ENCODE measurements at regions not wholly inside any gene's neighbourhood (a gene's known extent, or its start where the extent isn't known, plus 50 kb on each side); places are given as distances from the start of the nearest gene placed in this dataset.

DNA sequence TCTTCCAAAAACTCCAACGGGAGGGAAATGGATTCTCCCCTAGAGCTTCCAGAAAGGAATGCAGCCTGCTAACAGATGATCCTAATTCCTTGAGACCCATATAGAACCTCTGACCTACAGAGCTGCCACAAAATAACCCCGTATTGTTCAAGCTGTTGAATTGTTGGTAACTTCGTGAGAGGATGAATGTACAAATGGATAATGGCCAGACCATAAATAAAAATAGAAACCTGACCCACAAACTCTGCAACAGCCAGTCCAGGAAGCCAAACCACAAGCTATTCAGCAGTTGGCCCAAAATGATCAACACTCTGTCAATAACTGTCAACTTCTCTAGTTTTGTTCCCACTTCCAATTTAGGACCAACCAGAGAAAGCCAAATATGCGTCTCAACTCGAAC lies 414.0 kb upstream of the ZNF717 start:
- no peak overlapping the region for H3K4me3 Mint-ChIP-seq
- no peak for ATAC-seq (replicated peaks)
- no peaks in the 10 kb centered on the region for H3K36me3 Mint-ChIP-seq (ENCODE audit: insufficient read depth)
- peaks cover 12 to 16% of the 10 kb centered on the region in 2 donors for H3K9me3 Mint-ChIP-seq
- no peaks in the 10 kb centered on the region for H3K27me3 Mint-ChIP-seq
- no peak for DNase-seq
- no peak overlapping the region for H3K27ac Mint-ChIP-seq
- no peaks in the 10 kb centered on the region for H3K4me1 Mint-ChIP-seq (ENCODE audit: low read depth in 2 of 2)

DNA sequence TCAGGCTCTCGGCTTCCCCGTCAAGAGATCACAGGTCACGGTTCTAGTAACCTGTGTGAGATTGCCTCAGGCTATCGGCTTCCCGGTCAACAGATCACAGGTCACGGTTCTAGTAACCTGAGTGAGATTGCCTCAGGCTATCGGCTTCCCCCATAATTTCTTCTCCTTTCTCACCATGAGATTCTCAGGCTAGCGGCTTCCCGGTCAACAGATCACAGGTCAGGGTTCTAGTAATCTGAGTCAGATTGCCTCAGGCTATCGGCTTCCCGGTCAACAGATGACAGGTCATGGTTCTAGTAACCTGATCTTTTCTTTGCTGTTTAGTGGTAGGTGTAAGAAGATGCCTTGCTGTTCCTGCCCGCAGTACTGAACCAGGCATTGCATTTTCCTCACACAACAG lies 418.2 kb upstream of the ZNF717 start:
- no peak overlapping the region for H3K4me3 Mint-ChIP-seq
- ATAC-seq (replicated peaks): no peak

DNA sequence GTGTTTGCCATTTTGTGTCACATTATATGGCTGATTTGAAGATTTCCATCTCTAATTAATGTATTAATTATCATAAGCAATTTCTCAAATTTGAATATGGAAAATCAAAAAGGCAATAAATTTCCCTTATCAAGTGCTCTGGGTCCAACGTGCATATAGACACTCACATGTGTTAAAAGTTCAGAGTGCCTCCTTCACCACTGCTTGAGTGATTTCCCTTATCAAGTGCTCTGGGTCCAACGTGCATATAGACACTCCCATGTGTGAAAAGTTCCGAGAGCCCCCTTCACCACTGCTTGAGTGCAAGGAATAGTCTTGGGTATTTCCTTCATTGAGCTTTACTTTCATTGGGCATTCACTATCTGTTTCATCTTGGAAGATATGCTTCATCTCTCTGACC lies 421.0 kb upstream of the ZNF717 start:
- H3K4me3 Mint-ChIP-seq: no peak overlapping the region
- H3K4me1 Mint-ChIP-seq (ENCODE audit: low read depth in 2 of 2): no peaks in the 10 kb centered on the region
- DNase-seq (no peak), ATAC-seq (replicated peaks) (no peak)
- H3K36me3 Mint-ChIP-seq (ENCODE audit: insufficient read depth): no peaks in the 10 kb centered on the region
- H3K27me3 Mint-ChIP-seq: no peaks in the 10 kb centered on the region
- H3K27ac Mint-ChIP-seq: no peak overlapping the region
- H3K9me3 Mint-ChIP-seq: peaks cover 11 to 37% of the 10 kb centered on the region in 2 donors

More for the DNA sequence above, 418.2 kb upstream of the ZNF717 start:
- Mint-ChIP-seq H3K4me1 (ENCODE audit: low read depth in 2 of 2) (no peaks in the 10 kb centered on the region), H3K36me3 (ENCODE audit: insufficient read depth) (no peaks in the 10 kb centered on the region), H3K27ac (no peak overlapping the region), H3K27me3 (no peaks in the 10 kb centered on the region), H3K9me3 (peaks cover 13 to 25% of the 10 kb centered on the region in 2 donors)
- no peak for DNase-seq

DNA sequence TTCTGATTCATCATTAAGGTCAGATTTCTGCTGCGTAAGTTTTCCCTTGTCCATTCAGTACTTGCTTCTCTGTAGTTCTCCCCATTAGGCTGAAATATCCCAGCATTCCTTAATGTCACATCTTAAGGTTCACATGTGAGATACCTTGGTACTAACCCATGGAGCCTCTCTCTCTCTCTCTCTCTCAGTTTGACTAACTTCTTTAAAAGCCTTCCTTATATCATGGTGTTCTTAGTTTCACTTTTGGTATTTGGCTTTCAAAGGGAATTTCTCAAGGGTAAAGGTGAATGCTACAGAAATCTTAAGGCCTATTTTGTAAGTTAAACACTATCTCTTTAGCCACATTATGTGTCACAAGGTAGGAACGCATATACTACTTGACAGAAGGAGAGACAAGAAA lies 427.3 kb upstream of the ZNF717 start:
- no peak overlapping the region for H3K27ac Mint-ChIP-seq
- ATAC-seq (replicated peaks) (no peak), DNase-seq (no peak)
- no peaks in the 10 kb centered on the region for H3K4me1 Mint-ChIP-seq (ENCODE audit: low read depth in 2 of 2)
- H3K27me3 Mint-ChIP-seq: no peaks in the 10 kb centered on the region
- peaks cover 19% of the 10 kb centered on the region in 2 donors for H3K9me3 Mint-ChIP-seq
- no peaks in the 10 kb centered on the region for H3K36me3 Mint-ChIP-seq (ENCODE audit: insufficient read depth)
- no peak overlapping the region for H3K4me3 Mint-ChIP-seq

DNA sequence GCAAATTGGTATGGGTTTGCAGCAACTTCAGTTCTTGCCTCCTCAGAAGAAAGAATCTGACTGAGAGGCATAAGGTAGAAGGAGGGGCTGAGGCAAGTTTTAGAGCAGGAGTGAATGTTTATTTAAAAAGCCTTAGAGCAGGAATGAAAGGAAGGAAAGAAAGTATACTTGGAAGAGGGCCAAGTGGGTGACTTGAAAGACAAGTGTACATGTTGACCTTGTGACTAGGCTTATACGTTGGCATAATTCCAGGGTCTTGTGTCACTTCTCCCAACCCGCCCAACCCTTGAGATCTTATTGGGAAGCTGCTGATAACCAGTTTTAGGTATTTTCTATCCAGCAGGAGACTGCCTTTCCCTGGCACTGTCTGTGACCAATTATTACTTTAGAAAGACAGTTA lies 436.9 kb upstream of the ZNF717 start:
- H3K27ac Mint-ChIP-seq: no peak overlapping the region
- no peaks in the 10 kb centered on the region for H3K36me3 Mint-ChIP-seq (ENCODE audit: insufficient read depth)
- H3K9me3 Mint-ChIP-seq: peaks cover 5 to 14% of the 10 kb centered on the region in 2 donors
- no peak overlapping the region for H3K4me3 Mint-ChIP-seq
- no peaks in the 10 kb centered on the region for H3K4me1 Mint-ChIP-seq (ENCODE audit: low read depth in 2 of 2)
- no peaks in the 10 kb centered on the region for H3K27me3 Mint-ChIP-seq
- DNase-seq (no peak), ATAC-seq (replicated peaks) (no peak)

DNA sequence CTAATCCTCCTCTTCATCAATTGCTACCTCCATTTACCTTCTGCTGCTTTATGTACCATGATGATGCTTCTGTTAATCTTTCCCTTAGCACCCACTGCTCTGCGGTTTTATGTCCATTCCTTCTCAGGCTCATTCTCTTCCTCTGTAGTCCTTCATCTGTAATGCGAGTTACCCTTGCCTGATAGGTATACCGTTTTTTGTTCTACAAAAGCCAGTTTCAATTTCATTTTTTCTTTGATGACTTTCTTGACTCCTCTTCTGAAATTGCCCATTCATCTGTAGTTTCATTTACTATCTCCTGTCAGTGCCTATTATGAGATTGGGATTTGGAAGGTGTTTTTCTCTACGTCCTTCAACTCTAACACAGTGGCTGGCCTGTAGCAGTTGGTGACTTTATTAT lies 445.9 kb upstream of the ZNF717 start:
- H3K9me3 Mint-ChIP-seq: peaks cover 12 to 14% of the 10 kb centered on the region in 2 donors

DNA sequence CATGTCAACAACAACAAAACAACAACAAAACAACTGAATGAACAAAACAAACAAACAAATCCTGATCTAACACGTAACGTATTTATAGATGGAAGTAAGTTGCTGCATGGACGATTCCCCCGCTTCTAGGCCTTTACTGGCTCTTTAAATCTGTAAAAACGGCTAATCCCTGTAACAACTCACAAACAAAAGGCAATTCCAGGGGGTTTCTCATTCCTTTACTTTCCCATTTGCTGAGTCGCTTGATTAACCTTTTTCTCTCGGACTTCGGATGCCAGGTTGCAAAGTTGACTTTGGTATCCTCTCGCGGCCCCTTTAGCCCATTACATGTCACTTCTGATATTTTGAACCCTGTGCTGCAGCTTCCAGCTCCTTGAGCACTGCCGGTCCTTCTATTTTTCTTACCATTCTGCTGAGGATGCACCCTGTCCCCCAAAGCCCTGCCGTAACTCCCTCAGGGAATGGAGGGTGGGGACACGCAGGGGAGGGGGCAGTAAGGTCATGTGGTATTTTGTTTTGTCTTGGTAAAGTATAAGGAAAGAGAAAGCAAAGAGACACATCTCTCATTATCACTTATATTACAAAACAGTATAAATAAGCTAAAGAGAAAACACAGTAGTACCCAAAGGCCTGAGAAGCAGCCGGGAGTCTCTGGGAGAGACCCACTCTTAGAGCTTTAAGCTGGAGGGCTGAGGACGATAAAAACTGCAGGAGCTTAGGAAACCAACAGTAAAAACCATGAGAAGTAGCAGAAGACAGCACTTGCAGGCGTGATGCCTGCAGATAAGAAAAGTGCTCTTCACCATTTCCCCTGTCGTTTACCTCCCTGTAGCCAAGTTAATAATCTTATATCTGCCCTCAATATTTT lies 457.8 kb upstream of the ZNF717 start:
- H3K27ac Mint-ChIP-seq: no peak overlapping the region
- ATAC-seq (replicated peaks) (no peak), DNase-seq (no peak)
- H3K27me3 Mint-ChIP-seq: no peaks in the 10 kb centered on the region
- no peaks in the 10 kb centered on the region for H3K36me3 Mint-ChIP-seq (ENCODE audit: insufficient read depth)
- peaks cover 8 to 9% of the 10 kb centered on the region in 2 donors for H3K9me3 Mint-ChIP-seq
- H3K4me1 Mint-ChIP-seq (ENCODE audit: low read depth in 2 of 2): no peaks in the 10 kb centered on the region
- no peak overlapping the region for H3K4me3 Mint-ChIP-seq

More for the DNA sequence above, 445.9 kb upstream of the ZNF717 start:
- H3K4me1 Mint-ChIP-seq (ENCODE audit: low read depth in 2 of 2): no peaks in the 10 kb centered on the region
- no peak overlapping the region for H3K4me3 Mint-ChIP-seq
- no peaks in the 10 kb centered on the region for H3K36me3 Mint-ChIP-seq (ENCODE audit: insufficient read depth)
- H3K27ac Mint-ChIP-seq: no peak overlapping the region
- H3K27me3 Mint-ChIP-seq: no peaks in the 10 kb centered on the region
- ATAC-seq (replicated peaks) (no peak), DNase-seq (no peak)

DNA sequence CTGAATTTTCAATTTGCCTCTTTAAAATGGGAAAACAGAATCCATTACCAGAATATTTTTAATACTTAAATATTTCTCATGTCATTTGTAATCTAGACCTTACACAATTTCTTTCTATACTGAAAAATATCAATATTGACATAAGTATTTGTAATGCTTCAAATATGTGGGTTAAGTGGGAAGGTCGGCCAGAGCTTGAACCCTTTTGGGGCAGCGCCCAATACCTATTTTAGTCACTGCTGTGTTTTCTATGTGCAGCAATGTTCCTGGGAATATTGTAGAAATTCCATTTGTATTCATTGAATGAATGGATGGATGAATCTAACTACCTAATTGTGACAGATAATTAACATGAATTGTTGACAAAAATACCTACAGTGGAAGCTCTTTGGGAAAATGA lies 459.7 kb upstream of the ZNF717 start:
- no peak for DNase-seq
- Mint-ChIP-seq H3K9me3 (peaks cover 0 to 8% of the 10 kb centered on the region in 2 donors), H3K36me3 (ENCODE audit: insufficient read depth) (no peaks in the 10 kb centered on the region), H3K27ac (no peak overlapping the region), H3K4me1 (ENCODE audit: low read depth in 2 of 2) (no peaks in the 10 kb centered on the region), H3K27me3 (no peaks in the 10 kb centered on the region), H3K4me3 (no peak overlapping the region)
- ATAC-seq (replicated peaks): no peak

DNA sequence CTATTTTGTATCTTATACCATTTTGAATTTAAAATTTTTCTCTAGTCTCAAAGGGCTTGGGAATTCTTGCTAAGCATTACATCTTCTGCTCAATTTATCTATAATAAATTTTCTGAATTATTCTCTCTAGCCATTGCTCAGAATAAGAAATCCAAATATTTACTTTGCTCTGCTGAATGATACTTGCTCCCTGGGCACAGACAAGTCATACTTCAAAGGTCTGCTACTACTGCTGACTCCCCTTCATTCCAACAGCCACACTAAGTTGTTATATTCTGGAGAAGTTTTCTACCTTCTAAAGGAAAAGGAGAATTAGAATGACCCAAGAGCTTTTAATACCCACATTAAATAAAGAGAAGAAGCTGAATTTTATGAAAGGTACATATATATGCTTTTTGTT lies 460.3 kb upstream of the ZNF717 start:
- DNase-seq: no peak
- H3K4me1 Mint-ChIP-seq (ENCODE audit: low read depth in 2 of 2): no peaks in the 10 kb centered on the region
- no peak for ATAC-seq (replicated peaks)
- H3K4me3 Mint-ChIP-seq: no peak overlapping the region
- H3K27ac Mint-ChIP-seq: no peak overlapping the region
- H3K27me3 Mint-ChIP-seq: no peaks in the 10 kb centered on the region
- H3K36me3 Mint-ChIP-seq (ENCODE audit: insufficient read depth): no peaks in the 10 kb centered on the region
- peaks cover 0 to 8% of the 10 kb centered on the region in 2 donors for H3K9me3 Mint-ChIP-seq

DNA sequence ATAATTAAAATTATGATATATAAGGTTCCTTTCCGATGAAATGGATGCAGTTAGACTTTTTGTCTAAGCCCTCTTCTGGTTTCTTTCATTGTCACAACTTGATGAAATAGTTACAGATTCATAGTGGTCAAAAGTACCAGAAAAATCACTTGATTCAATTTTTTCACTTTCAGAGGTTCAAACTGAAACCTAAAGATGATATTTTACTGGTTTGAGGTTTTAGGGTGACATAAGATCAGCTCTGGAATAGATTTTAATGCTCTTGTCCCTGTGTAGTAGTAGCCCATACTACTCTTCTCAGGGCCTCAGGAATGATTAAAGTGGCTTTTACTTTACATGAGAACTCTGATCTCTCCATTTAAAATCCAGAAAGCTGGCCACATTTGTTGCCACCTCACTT lies 479.1 kb upstream of the ZNF717 start:
- peaks cover 11% of the 10 kb centered on the region in 2 donors for H3K9me3 Mint-ChIP-seq
- no peak overlapping the region for H3K27ac Mint-ChIP-seq
- no peak overlapping the region for H3K4me3 Mint-ChIP-seq
- H3K36me3 Mint-ChIP-seq (ENCODE audit: insufficient read depth): no peaks in the 10 kb centered on the region
- DNase-seq: no peak
- H3K27me3 Mint-ChIP-seq: no peaks in the 10 kb centered on the region
- no peaks in the 10 kb centered on the region for H3K4me1 Mint-ChIP-seq (ENCODE audit: low read depth in 2 of 2)
- ATAC-seq (replicated peaks): no peak

DNA sequence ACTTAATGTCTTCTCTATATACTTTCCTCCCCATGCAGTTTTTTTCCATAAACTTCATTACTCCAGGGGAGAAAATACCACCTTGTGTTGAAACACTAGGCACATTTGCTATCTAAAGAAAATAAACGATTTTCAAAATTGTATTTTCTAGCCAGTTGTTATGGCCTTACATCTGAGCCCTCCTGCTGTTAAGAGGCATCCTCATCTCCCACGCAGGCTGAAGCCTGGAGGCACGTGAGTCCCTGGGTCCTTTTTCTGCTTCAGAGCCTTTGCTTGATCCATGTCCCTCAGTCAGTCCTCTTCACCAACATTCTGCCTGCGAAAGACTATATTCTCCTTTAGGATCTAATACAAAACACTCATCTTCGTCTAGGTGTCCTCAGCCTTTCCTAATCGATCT lies 479.6 kb upstream of the ZNF717 start:
- Mint-ChIP-seq H3K27ac (no peak overlapping the region), H3K4me1 (ENCODE audit: low read depth in 2 of 2) (no peaks in the 10 kb centered on the region), H3K9me3 (peaks cover 7 to 10% of the 10 kb centered on the region in 2 donors), H3K36me3 (ENCODE audit: insufficient read depth) (no peaks in the 10 kb centered on the region), H3K27me3 (no peaks in the 10 kb centered on the region), H3K4me3 (no peak overlapping the region)
- no peak for DNase-seq
- ATAC-seq (replicated peaks): no peak

DNA sequence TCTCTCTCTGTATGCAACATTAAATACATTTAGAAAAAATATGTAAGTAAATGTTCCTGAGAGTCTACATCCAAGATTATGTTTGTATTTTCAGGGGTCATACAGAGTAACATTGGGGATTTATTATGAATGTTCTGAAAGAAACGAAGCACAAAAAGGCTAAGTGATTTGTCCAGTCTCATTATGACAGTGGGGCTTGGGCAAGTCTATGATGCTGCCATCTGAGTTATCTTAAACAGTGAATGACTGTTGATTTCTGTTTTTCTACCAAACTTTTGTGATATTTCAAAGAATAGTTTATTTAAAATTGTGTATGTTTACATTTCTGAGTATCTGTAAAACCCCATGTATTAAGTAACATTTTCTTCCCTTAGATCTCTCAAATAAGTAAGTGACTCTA lies 481.2 kb upstream of the ZNF717 start:
- no peak overlapping the region for H3K4me3 Mint-ChIP-seq
- no peak for ATAC-seq (replicated peaks)
- no peak overlapping the region for H3K27ac Mint-ChIP-seq
- no peaks in the 10 kb centered on the region for H3K36me3 Mint-ChIP-seq (ENCODE audit: insufficient read depth)
- DNase-seq: no peak
- no peaks in the 10 kb centered on the region for H3K27me3 Mint-ChIP-seq
- H3K9me3 Mint-ChIP-seq: peaks cover 7 to 10% of the 10 kb centered on the region in 2 donors
- H3K4me1 Mint-ChIP-seq (ENCODE audit: low read depth in 2 of 2): no peaks in the 10 kb centered on the region

DNA sequence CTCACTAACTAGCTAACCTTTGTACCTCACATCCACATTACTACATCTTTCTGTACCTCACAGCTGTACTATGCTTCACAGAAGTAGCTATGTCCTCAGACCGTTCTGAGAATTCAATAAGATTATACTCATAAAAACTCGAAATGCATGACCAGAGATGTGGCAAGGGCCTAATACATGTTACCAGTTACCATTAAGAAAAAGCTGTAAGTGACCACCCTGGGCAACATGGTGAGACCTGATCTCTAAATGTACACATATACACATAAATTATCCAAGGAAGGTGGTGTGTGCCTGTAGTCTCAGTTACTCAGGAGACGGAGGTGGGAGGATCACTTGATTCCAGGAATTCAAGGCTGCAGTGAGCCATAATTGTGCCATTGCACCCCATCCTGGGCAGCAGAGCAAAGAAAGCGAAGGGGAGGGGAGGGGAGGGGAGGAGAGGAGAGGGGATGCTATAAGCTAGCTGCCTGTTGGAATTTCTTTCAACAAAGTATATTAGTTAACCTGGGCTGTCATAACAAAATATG lies 482.6 kb upstream of the ZNF717 start:
- peaks cover 0 to 6% of the 10 kb centered on the region in 2 donors for H3K9me3 Mint-ChIP-seq
- DNase-seq (no peak), ATAC-seq (replicated peaks) (no peak)
- H3K4me3 Mint-ChIP-seq: no peak overlapping the region
- H3K4me1 Mint-ChIP-seq (ENCODE audit: low read depth in 2 of 2): no peaks in the 10 kb centered on the region
- H3K27me3 Mint-ChIP-seq: no peaks in the 10 kb centered on the region
- H3K36me3 Mint-ChIP-seq (ENCODE audit: insufficient read depth): no peaks in the 10 kb centered on the region
- H3K27ac Mint-ChIP-seq: no peak overlapping the region

DNA sequence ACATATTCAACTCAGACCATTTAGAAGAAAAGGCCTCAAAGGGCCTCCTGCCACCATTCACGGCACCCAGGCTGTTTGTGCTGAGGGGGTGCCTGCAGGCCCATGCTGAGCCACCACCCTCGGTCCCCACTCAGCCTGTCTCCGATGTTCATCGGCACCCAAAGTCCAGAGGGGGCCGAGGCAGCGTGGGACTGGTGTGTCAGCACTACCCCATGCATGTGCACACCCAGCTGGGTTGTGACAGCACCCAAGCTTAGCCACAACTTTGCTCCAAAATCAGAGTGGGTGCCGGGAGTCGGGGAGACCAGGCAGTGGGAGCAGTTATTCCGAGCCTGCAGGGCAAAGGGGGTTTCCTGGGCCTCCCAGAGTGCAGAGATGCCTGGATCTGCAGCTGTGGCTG lies 508.5 kb upstream of the ZNF717 start:
- Mint-ChIP-seq H3K27me3 (no peaks in the 10 kb centered on the region), H3K36me3 (ENCODE audit: insufficient read depth) (peaks cover 3% of the 10 kb centered on the region), H3K27ac (no peak overlapping the region), H3K9me3 (peaks cover 7 to 22% of the 10 kb centered on the region in 2 donors), H3K4me3 (no peak overlapping the region), H3K4me1 (ENCODE audit: low read depth in 2 of 2) (no peaks in the 10 kb centered on the region)
- ATAC-seq (replicated peaks) (no peak), DNase-seq (no peak)
